ENCODE measurements at regions not wholly inside any gene's neighbourhood (a gene's known extent, or its start where the extent isn't known, plus 50 kb on each side); places are given as distances from the start of the nearest gene placed in this dataset.
A peak's percentile ranks its signal among the peaks of the same experiment; 100 is the strongest.

- no peak for DNase-seq (ENCODE audit: low spot score)
Observed at GRCh38 chr13:67821606-67822005, 591.5 kb upstream of the PCDH9 start.

GRCh38 chr13:67806796-67807195 lies 576.7 kb upstream of the PCDH9 start:
- DNase-seq (ENCODE audit: low spot score), result no peak

GRCh38 chr13:67803118-67803517 lies 573.0 kb upstream of the PCDH9 start:
- DNase-seq (ENCODE audit: low spot score), result no peak

- no peak for DNase-seq (ENCODE audit: low spot score)
Observed at GRCh38 chr13:67792151-67792676, 562.1 kb upstream of the PCDH9 start.

- no peak for DNase-seq (ENCODE audit: low spot score)
Observed at GRCh38 chr13:67791047-67791446, 560.9 kb upstream of the PCDH9 start.

GRCh38 chr13:67776151-67776550 lies 546.0 kb upstream of the PCDH9 start:
- DNase-seq (ENCODE audit: low spot score), result no peak

- no peak for DNase-seq (ENCODE audit: low spot score)
Observed at GRCh38 chr13:67775359-67775758, 545.2 kb upstream of the PCDH9 start.

- DNase-seq (ENCODE audit: low spot score), result no peak
Observed at GRCh38 chr13:67772807-67773453, 542.8 kb upstream of the PCDH9 start.

GRCh38 chr13:67771106-67771505 lies 541.0 kb upstream of the PCDH9 start:
- no peak for DNase-seq (ENCODE audit: low spot score)

- DNase-seq (ENCODE audit: low spot score), result peak; percentile 62
Observed at GRCh38 chr13:67769987-67770341, 539.8 kb upstream of the PCDH9 start.

- no peak for DNase-seq (ENCODE audit: low spot score)
Observed at GRCh38 chr13:67769063-67769986, 539.2 kb upstream of the PCDH9 start.

- DNase-seq (ENCODE audit: low spot score), result no peak
Observed at GRCh38 chr13:67763984-67764383, 533.8 kb upstream of the PCDH9 start.

GRCh38 chr13:67763384-67763783 lies 533.2 kb upstream of the PCDH9 start:
- DNase-seq (ENCODE audit: low spot score), result no peak

- no peak for DNase-seq (ENCODE audit: low spot score)
Observed at GRCh38 chr13:67758975-67759374, 528.8 kb upstream of the PCDH9 start.

- DNase-seq (ENCODE audit: low spot score), result no peak
Observed at GRCh38 chr13:67754012-67754411, 523.9 kb upstream of the PCDH9 start.

GRCh38 chr13:67752759-67753158 lies 522.6 kb upstream of the PCDH9 start:
- no peak for DNase-seq (ENCODE audit: low spot score)

GRCh38 chr13:67742478-67742877 lies 512.3 kb upstream of the PCDH9 start:
- no peak for DNase-seq (ENCODE audit: low spot score)

- no peak for DNase-seq (ENCODE audit: low spot score)
Observed at GRCh38 chr13:67740871-67741535, 510.9 kb upstream of the PCDH9 start.

- peak; percentile 65 for DNase-seq (ENCODE audit: low spot score)
Observed at GRCh38 chr13:67736646-67737420, 506.7 kb upstream of the PCDH9 start.

- no peak for DNase-seq (ENCODE audit: low spot score)
Observed at GRCh38 chr13:67735651-67736050, 505.5 kb upstream of the PCDH9 start.

GRCh38 chr13:67726979-67727378 lies 496.8 kb upstream of the PCDH9 start:
- DNase-seq (ENCODE audit: low spot score), result no peak

- DNase-seq (ENCODE audit: low spot score), result no peak
Observed at GRCh38 chr13:67725999-67726398, 495.9 kb upstream of the PCDH9 start.
